ENCODE measurements at regions not wholly inside any gene's neighbourhood (a gene's known extent, or its start where the extent isn't known, plus 50 kb on each side); places are given as distances from the start of the nearest gene placed in this dataset.

DNA sequence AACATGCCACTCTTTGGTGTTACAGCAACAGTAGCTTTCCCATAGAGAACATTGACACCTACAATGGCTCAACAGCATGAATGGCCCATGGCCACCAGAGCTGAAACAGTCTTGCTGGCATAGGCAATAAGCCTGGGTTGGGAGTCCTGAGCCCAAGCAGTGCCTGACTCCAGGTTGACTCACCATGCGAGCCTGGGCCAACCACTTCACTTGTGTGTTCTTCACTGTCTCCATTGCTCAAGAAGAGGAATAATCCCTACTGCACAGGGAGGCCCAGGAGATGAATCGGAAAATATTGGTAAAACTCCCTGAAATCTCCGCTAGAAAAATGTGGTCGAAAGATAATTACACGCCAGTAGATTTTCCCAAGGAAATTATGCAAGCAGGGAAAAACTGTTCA lies 89.2 kb upstream of the INHBA start:
- Histone ChIP-seq H3K36me3 (ENCODE audit: insufficient read depth, low read length) (no peaks in the 10 kb centered on the region), H3K9ac (ENCODE audit: insufficient read length) (no peak overlapping the region), H3K4me3 (no peak overlapping the region), H3K27ac (no peak overlapping the region), H3K9me3 (ENCODE audit: low read depth, low read length) (no peaks in the 10 kb centered on the region)
- TF ChIP-seq POLR2AphosphoS5 (IDR thresholded peaks at IDR 0.05; ENCODE audit: borderline replicate concordance, low read depth, low read length) (no peak), FOXP2 (optimal IDR thresholded peaks at IDR 0.05; ENCODE audit: control extremely low read depth, extremely low read length, insufficient read depth) (no peak), EZH2 (IDR thresholded peaks at IDR 0.05) (no peak)
- DNase-seq (ENCODE audit: low read depth, low spot score) = no peak

DNA sequence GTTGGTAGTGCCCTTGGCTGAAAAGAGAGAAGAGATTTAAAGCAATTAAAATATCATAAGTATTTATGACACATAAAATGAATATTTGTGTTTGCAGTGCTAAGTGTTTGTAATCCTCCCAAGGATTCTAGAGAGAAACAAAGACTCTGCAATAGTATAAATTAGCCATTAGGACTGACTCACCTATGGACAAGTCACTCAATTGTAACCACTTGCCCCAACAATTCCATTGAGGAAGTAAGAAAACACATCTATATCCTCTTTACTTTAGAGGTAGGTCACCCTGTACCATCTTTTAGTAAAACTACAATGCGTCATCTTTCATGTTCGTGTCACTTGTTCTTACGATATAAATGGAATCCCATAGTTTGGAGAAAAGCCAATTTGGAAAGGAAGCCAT lies 85.7 kb upstream of the INHBA start:
- no peak for DNase-seq (ENCODE audit: low read depth, low spot score)
- H3K4me3 ChIP-seq = no peak overlapping the region
- TF ChIP-seq EZH2 (IDR thresholded peaks at IDR 0.05) (no peak), FOXP2 (optimal IDR thresholded peaks at IDR 0.05; ENCODE audit: control extremely low read depth, extremely low read length, insufficient read depth) (no peak), POLR2AphosphoS5 (IDR thresholded peaks at IDR 0.05; ENCODE audit: borderline replicate concordance, low read depth, low read length) (no peak)
- H3K9ac ChIP-seq (ENCODE audit: insufficient read length) = no peak overlapping the region
- no peaks in the 10 kb centered on the region for H3K36me3 ChIP-seq (ENCODE audit: insufficient read depth, low read length)
- H3K27ac ChIP-seq = no peak overlapping the region
- H3K9me3 ChIP-seq (ENCODE audit: low read depth, low read length) = no peaks in the 10 kb centered on the region

DNA sequence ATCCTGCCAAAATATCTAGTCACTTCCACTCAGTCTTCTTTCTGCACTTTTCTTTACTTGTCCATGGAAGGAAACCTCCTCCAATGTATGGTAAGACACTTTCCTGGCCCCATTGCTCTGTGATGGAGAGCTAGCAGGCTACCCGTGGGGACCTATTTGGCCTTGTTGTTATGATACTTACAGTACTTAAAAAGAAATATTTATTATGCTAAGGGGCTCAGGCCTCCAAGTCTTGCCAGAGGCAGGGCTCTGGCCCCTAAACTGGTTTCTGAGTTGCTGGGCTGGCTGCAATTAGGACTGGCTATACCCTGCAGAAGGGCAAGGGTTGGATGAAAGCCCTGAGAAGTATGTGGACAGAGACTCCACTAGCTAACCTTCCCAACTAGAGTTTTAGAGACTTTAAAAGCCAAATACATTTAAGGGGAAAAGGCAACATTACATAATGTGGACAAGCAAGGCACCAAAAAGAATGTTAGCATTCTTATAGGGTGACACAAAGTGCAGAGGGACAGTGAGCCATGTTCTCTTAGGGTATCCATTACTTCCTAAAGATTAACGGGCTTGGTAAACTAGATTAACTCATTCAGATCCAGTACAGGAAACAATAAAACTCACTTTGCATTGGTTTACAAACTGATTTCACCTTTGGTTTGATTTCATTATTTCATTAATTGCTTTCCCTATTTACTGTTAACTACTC lies 84.9 kb upstream of the INHBA start:
- TF ChIP-seq FOXP2 (optimal IDR thresholded peaks at IDR 0.05; ENCODE audit: control extremely low read depth, extremely low read length, insufficient read depth) (no peak), POLR2AphosphoS5 (IDR thresholded peaks at IDR 0.05; ENCODE audit: borderline replicate concordance, low read depth, low read length) (no peak), EZH2 (IDR thresholded peaks at IDR 0.05) (no peak)
- Histone ChIP-seq H3K36me3 (ENCODE audit: insufficient read depth, low read length) (no peaks in the 10 kb centered on the region), H3K9me3 (ENCODE audit: low read depth, low read length) (no peaks in the 10 kb centered on the region), H3K9ac (ENCODE audit: insufficient read length) (no peak overlapping the region), H3K27ac (no peak overlapping the region), H3K4me3 (no peak overlapping the region)
- no peak for DNase-seq (ENCODE audit: low read depth, low spot score)

DNA sequence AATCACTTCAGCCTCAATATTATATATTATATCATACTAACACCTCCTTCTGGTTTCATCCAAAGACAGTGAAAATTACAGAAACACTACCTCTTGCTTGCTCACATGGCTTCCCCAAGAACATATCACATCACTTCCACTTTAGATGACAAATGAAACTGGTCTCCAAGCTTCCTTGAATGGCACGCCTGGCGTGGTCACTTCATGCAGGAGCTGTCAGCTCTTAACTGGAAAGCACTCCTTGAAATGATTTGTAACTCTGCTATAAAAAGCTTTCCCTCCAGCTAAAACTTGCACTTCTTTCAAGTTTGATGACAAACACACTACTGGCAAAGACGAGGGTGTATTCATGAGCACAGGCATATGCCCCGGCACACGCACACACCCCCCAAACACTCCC lies 84.1 kb upstream of the INHBA start:
- Histone ChIP-seq H3K9me3 (ENCODE audit: low read depth, low read length) (no peaks in the 10 kb centered on the region), H3K9ac (ENCODE audit: insufficient read length) (no peak overlapping the region), H3K4me3 (no peak overlapping the region), H3K36me3 (ENCODE audit: insufficient read depth, low read length) (no peaks in the 10 kb centered on the region), H3K27ac (no peak overlapping the region)
- TF ChIP-seq FOXP2 (optimal IDR thresholded peaks at IDR 0.05; ENCODE audit: control extremely low read depth, extremely low read length, insufficient read depth) (no peak), POLR2AphosphoS5 (IDR thresholded peaks at IDR 0.05; ENCODE audit: borderline replicate concordance, low read depth, low read length) (no peak), EZH2 (IDR thresholded peaks at IDR 0.05) (no peak)
- DNase-seq (ENCODE audit: low read depth, low spot score) = no peak

- Histone ChIP-seq H3K27ac (no peak overlapping the region), H3K9me3 (ENCODE audit: low read depth, low read length) (no peaks in the 10 kb centered on the region), H3K36me3 (ENCODE audit: insufficient read depth, low read length) (no peaks in the 10 kb centered on the region), H3K9ac (ENCODE audit: insufficient read length) (no peak overlapping the region), H3K4me3 (no peak overlapping the region)
- TF ChIP-seq FOXP2 (optimal IDR thresholded peaks at IDR 0.05; ENCODE audit: control extremely low read depth, extremely low read length, insufficient read depth) (no peak), POLR2AphosphoS5 (IDR thresholded peaks at IDR 0.05; ENCODE audit: borderline replicate concordance, low read depth, low read length) (no peak), EZH2 (IDR thresholded peaks at IDR 0.05) (no peak)
- DNase-seq (ENCODE audit: low read depth, low spot score) = no peak
These were observed 83.5 kb upstream of the INHBA start for GRCh38 chr7:41786404-41786803.

GRCh38 chr7:41785840-41786239 lies 83.0 kb upstream of the INHBA start:
- Histone ChIP-seq H3K4me3 (no peak overlapping the region), H3K9me3 (ENCODE audit: low read depth, low read length) (no peaks in the 10 kb centered on the region), H3K9ac (ENCODE audit: insufficient read length) (no peak overlapping the region), H3K36me3 (ENCODE audit: insufficient read depth, low read length) (no peaks in the 10 kb centered on the region), H3K27ac (no peak overlapping the region)
- DNase-seq (ENCODE audit: low read depth, low spot score) = no peak
- TF ChIP-seq POLR2AphosphoS5 (IDR thresholded peaks at IDR 0.05; ENCODE audit: borderline replicate concordance, low read depth, low read length) (no peak), FOXP2 (optimal IDR thresholded peaks at IDR 0.05; ENCODE audit: control extremely low read depth, extremely low read length, insufficient read depth) (no peak), EZH2 (IDR thresholded peaks at IDR 0.05) (no peak)

GRCh38 chr7:41785265-41785664 lies 82.4 kb upstream of the INHBA start:
- no peak for DNase-seq (ENCODE audit: low read depth, low spot score)
- Histone ChIP-seq H3K36me3 (ENCODE audit: insufficient read depth, low read length) (no peaks in the 10 kb centered on the region), H3K9me3 (ENCODE audit: low read depth, low read length) (no peaks in the 10 kb centered on the region), H3K9ac (ENCODE audit: insufficient read length) (no peak overlapping the region), H3K4me3 (no peak overlapping the region), H3K27ac (no peak overlapping the region)
- TF ChIP-seq POLR2AphosphoS5 (IDR thresholded peaks at IDR 0.05; ENCODE audit: borderline replicate concordance, low read depth, low read length) (no peak), FOXP2 (optimal IDR thresholded peaks at IDR 0.05; ENCODE audit: control extremely low read depth, extremely low read length, insufficient read depth) (no peak), EZH2 (IDR thresholded peaks at IDR 0.05) (no peak)

GRCh38 chr7:41779918-41780317 lies 77.0 kb upstream of the INHBA start:
- no peak for DNase-seq (ENCODE audit: low read depth, low spot score)
- Histone ChIP-seq H3K9ac (ENCODE audit: insufficient read length) (no peak overlapping the region), H3K9me3 (ENCODE audit: low read depth, low read length) (no peaks in the 10 kb centered on the region), H3K4me3 (no peak overlapping the region), H3K36me3 (ENCODE audit: insufficient read depth, low read length) (no peaks in the 10 kb centered on the region), H3K27ac (no peak overlapping the region)
- no peak for TF ChIP-seq POLR2AphosphoS5 (IDR thresholded peaks at IDR 0.05; ENCODE audit: borderline replicate concordance, low read depth, low read length)

Measured in SK-N-MC (cell line).